ENCODE measurements at regions not wholly inside any gene's neighbourhood (a gene's known extent, or its start where the extent isn't known, plus 50 kb on each side); places are given as distances from the start of the nearest gene placed in this dataset.
"Not testable (repeated sequence)": the region's sequence is repeated elsewhere in the genome, so short reads cannot be mapped to it uniquely, and the experiment has no call there.

- not testable (repeated sequence) for TF ChIP-seq CSRNP2 (CRISPR knock-in tag; conservative IDR thresholded peaks at IDR 0.05; ENCODE audit: low read depth); POLR2A (IDR thresholded peaks at IDR 0.05; ENCODE audit: insufficient read depth in 1 of 2, low read depth in 2 of 2, low read length in 2 of 2); RFX5 (IDR thresholded peaks at IDR 0.05; ENCODE audit: low read depth, low read length); ZNF772 (CRISPR knock-in tag; IDR thresholded peaks at IDR 0.05); YY1 (IDR thresholded peaks at IDR 0.05; ENCODE audit: insufficient read depth, insufficient replicate concordance, low read depth, low read length); JUN (CRISPR knock-in tag; IDR thresholded peaks at IDR 0.05); TERF1 (CRISPR knock-in tag; IDR thresholded peaks at IDR 0.05); ZFP36 (IDR thresholded peaks at IDR 0.05; ENCODE audit: borderline replicate concordance, low read depth, low read length, partially characterized antibody); FLYWCH1 (CRISPR knock-in tag; IDR thresholded peaks at IDR 0.05); REST (IDR thresholded peaks at IDR 0.05; ENCODE audit: borderline replicate concordance in 1 of 2, low read depth in 1 of 2, low read length in 2 of 2)
- TF ChIP-seq, protein P1, sequence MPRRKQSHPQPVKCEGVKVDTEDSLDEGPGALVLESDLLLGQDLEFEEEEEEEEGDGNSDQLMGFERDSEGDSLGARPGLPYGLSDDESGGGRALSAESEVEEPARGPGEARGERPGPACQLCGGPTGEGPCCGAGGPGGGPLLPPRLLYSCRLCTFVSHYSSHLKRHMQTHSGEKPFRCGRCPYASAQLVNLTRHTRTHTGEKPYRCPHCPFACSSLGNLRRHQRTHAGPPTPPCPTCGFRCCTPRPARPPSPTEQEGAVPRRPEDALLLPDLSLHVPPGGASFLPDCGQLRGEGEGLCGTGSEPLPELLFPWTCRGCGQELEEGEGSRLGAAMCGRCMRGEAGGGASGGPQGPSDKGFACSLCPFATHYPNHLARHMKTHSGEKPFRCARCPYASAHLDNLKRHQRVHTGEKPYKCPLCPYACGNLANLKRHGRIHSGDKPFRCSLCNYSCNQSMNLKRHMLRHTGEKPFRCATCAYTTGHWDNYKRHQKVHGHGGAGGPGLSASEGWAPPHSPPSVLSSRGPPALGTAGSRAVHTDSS (CRISPR knock-in tag; conservative IDR thresholded peaks at IDR 0.05) = not testable (repeated sequence)
- TF ChIP-seq, protein P2, sequence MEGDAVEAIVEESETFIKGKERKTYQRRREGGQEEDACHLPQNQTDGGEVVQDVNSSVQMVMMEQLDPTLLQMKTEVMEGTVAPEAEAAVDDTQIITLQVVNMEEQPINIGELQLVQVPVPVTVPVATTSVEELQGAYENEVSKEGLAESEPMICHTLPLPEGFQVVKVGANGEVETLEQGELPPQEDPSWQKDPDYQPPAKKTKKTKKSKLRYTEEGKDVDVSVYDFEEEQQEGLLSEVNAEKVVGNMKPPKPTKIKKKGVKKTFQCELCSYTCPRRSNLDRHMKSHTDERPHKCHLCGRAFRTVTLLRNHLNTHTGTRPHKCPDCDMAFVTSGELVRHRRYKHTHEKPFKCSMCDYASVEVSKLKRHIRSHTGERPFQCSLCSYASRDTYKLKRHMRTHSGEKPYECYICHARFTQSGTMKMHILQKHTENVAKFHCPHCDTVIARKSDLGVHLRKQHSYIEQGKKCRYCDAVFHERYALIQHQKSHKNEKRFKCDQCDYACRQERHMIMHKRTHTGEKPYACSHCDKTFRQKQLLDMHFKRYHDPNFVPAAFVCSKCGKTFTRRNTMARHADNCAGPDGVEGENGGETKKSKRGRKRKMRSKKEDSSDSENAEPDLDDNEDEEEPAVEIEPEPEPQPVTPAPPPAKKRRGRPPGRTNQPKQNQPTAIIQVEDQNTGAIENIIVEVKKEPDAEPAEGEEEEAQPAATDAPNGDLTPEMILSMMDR (CRISPR knock-in tag; IDR thresholded peaks at IDR 0.05) = not testable (repeated sequence)
Observed at GRCh38 chr18:14964976-14965375, 217.0 kb downstream of the ANKRD30B start.
